C4-2B (cell line): ENCODE measurements at regions not wholly inside any gene's neighbourhood (a gene's known extent, or its start where the extent isn't known, plus 50 kb on each side); places are given as distances from the start of the nearest gene placed in this dataset.

Experiments used
- H3K27ac ChIP-seq: fragments of 450-650 bp; 2 replicates; pipeline ENCODE4 v1.5.1; 2017
- ZFX ChIP-seq: fragments of 450-650 bp; IDR thresholded peaks from 2 replicates; pipeline ENCODE4 v1.6.1; 2017
- TF ChIP-seq, protein P1 (sequence below): fragments of 450-650 bp; conservative IDR thresholded peaks from 2 replicates; pipeline ENCODE4 v1.5.1; 2017; ENCODE audit warnings: mild to moderate bottlenecking

DNA sequence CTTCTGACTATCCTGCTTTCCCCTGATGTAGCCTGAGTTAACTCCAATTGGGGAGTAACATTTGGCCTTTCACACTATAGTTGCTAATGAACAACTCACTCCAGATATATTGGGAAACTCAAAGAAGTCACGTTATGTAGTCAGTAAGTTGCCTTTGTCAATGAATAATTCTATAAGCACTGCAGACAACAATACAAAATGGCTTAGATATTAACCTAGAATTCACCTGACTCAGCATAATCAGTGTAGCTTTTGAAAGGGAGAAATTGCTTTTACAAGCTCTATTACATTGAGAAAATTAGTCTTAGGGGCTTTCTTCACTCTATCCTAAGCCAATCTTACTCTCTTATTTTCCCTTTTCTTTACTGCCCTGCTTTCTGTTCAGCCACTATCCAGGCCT is 303.5 kb upstream of the NR5A2 start:
- TF ChIP-seq, protein P1, sequence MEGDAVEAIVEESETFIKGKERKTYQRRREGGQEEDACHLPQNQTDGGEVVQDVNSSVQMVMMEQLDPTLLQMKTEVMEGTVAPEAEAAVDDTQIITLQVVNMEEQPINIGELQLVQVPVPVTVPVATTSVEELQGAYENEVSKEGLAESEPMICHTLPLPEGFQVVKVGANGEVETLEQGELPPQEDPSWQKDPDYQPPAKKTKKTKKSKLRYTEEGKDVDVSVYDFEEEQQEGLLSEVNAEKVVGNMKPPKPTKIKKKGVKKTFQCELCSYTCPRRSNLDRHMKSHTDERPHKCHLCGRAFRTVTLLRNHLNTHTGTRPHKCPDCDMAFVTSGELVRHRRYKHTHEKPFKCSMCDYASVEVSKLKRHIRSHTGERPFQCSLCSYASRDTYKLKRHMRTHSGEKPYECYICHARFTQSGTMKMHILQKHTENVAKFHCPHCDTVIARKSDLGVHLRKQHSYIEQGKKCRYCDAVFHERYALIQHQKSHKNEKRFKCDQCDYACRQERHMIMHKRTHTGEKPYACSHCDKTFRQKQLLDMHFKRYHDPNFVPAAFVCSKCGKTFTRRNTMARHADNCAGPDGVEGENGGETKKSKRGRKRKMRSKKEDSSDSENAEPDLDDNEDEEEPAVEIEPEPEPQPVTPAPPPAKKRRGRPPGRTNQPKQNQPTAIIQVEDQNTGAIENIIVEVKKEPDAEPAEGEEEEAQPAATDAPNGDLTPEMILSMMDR = no peak
- no peak for TF ChIP-seq ZFX

DNA sequence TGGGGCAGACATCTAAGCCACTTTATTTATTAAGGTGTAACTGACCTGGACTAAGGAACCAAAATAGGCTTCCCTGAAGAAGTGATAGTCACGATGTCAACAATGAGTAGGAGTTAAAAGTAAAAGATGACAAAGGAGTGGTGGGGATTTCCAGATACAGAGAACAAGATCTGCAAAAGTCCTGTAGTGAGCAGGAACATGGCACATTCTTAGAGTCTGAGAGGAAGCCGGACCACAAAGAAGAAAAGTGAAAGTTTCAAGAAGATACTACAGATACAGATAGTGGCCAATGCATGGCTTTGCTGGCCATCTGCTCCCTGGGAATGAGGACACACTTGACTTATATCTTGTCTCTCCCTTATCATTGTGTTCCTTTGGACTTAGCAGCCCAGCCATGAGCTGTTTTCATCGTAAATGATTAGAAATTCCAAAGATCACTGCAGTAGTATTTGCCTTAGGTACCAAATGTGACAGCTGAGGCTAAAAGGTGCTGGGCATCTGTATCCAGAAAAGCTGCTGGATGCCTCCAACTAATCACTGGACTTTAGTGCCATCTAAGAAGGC is 302.4 kb upstream of the NR5A2 start:
- TF ChIP-seq, protein P1 = no peak
- TF ChIP-seq ZFX = no peak

More for the DNA sequence above, 303.5 kb upstream of the NR5A2 start:
- no peak overlapping the region for H3K27ac ChIP-seq

DNA sequence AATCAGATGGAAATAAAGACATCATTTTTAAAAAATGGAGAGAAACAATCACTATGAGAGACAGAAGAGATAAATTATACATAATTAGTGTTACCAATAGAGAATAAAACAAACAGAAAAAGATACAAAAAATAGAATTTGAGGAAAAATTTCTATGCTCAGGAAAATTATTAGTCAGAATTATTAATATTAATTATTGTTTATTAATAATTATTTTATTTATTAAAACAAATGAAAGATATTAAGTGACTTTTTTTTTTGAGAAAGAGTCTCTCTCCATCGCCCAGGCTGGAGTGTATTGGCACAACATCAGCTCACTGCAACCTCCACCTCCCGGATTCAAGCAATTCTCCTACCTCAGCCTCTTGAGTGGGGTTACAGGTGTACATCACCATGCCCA is 299.8 kb upstream of the NR5A2 start:
- no peak overlapping the region for H3K27ac ChIP-seq
- TF ChIP-seq, protein P1 = no peak
- no peak for TF ChIP-seq ZFX

More for the DNA sequence above, 302.4 kb upstream of the NR5A2 start:
- H3K27ac ChIP-seq = no peak overlapping the region

DNA sequence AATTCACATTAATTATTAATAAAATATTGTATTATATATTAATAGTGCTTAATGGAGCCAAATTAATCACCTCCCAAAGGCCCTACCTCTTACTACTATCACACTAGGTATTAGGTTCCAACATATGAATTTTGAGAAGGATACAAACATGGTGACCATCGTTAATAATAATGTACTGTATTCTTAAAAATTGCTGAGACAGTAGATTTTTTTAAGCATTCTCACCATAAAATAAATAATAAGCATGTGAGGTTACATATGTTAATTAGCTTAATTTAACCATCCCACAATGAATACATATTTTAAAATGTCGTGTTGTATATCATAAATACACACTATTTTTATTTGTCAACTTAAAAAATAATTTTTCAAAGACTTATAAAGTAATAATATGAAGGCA is 299.2 kb upstream of the NR5A2 start:
- no peak overlapping the region for H3K27ac ChIP-seq
- TF ChIP-seq, protein P1 = no peak
- no peak for TF ChIP-seq ZFX

DNA sequence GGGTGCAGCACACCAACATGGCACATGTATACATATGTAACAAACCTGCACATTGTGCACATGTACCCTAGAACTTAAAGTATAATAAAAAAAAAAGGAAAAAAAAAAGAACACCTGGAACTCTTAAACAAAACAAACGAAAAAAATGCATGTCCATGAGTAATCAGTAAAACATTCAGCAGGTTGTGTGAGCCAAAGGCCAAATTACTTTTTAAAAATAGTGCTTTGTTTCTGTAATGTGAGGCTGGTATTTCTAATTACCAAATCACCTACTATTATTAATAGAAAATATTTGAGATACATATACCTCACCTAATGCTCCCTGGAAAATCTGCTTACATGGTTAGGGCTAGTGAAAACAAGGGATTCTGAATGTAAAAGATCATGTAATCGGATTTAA is 294.4 kb upstream of the NR5A2 start:
- TF ChIP-seq, protein P1 = no peak
- TF ChIP-seq ZFX = no peak
- H3K27ac ChIP-seq = no peak overlapping the region

DNA sequence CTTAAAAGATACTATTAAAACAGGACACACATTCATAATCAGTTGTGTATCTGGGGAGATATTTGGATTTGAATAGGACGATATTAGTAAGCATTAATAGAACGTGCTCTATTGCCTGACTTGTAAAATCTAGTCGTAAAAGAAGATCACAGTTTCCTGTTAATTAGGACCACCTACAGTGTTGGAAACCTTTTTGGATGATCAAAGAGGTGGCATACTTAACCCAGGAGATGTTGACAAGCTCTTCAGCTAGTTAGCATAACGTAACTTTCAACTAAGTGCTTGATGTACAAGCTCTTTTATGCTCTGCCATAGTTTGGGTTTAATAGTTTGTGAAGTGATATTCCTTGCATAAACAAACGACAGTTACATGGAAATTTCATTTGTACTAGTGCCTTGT is 293.3 kb upstream of the NR5A2 start:
- H3K27ac ChIP-seq = no peak overlapping the region
- no peak for TF ChIP-seq ZFX
- TF ChIP-seq, protein P1 = no peak

DNA sequence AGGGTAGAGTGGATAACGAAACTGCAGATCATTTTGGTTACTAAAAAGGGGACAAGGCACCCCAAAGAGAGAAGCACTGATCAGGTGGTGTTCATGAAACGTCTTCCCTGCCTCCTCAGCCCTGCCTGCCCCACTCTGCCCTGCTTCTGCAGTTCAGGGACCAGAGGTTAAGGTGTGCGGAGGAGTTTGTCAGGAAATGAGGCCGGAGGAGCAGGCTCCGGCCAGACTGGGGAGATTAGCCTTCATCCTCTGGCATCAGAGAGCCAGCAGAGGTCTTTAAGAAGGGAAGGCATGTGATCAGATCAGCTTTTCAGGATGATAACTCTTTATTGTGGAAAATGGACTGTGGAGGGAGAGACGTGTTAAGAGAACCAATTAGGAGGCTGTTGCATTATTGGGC is 291.9 kb upstream of the NR5A2 start:
- no peak for TF ChIP-seq ZFX
- TF ChIP-seq, protein P1 = no peak
- no peak overlapping the region for H3K27ac ChIP-seq
